Naive thymus-derived CD4-positive, alpha-beta T cell (primary cell): ENCODE measurements at regions not wholly inside any gene's neighbourhood (a gene's known extent, or its start where the extent isn't known, plus 50 kb on each side); places are given as distances from the start of the nearest gene placed in this dataset.

ENCODE experiments used
- ATAC-seq: fragments of 150-1000 bp; cut with Tn5 transposase; 2 replicates; pipeline ENCODE4 v1.10.0; 2021; ENCODE audit warnings: mild to moderate bottlenecking, moderate library complexity
- CTCF ChIA-PET: fragments of 350-600 bp; sonication (Branson Sonifier 250); formaldehyde crosslinking; loops from one replicate; lab custom pipeline; 2021; ENCODE audit warnings: antibody characterized with exemption; lab: Charles Lee
- POLR2A ChIA-PET: fragments of 350-600 bp; sonication (Branson Sonifier 250); formaldehyde crosslinking; loops from one replicate; lab custom pipeline; 2021; ENCODE audit warnings: antibody characterized with exemption, inconsistent platforms; lab: Charles Lee
- DNase-seq, 9 donors: peaks; one replicate each; pipeline versions ENCODE4 v3.0.0 to v3.0.0-alpha.2; 2020 to 2022; ENCODE audit warnings: mixed read lengths in 1 of 9
- H3K27ac ChIP-seq: one replicate; pipeline ENCODE4 v1.7.0; 2013; ENCODE audit warnings: mild to moderate bottlenecking, low read depth, low read length, moderate library complexity
- H3K27me3 ChIP-seq, 2 donors: one replicate each; pipeline ENCODE4 v1.7.0; 2013; ENCODE audit warnings: low read length in 2 of 2, mild to moderate bottlenecking in 2 of 2, moderate library complexity in 2 of 2; ENCODE audit not compliant: control insufficient read depth in 2 of 2, insufficient read depth in 2 of 2
- H3K36me3 ChIP-seq, 3 experiments: 1 replicate in 2 of 3; 2 replicates in 1 of 3; pipeline ENCODE4 v1.7.0; 2013; ENCODE audit warnings: low read length in 3 of 3, mild to moderate bottlenecking in 3 of 3, moderate library complexity in 1 of 3; ENCODE audit not compliant: insufficient read depth in 3 of 3, control insufficient read depth in 2 of 3
- H3K4me1 ChIP-seq, 2 donors: one replicate each; pipeline ENCODE4 v1.7.0; 2013; ENCODE audit warnings: low read length in 2 of 2, mild to moderate bottlenecking in 2 of 2, moderate library complexity in 1 of 2; ENCODE audit not compliant: control insufficient read depth in 2 of 2, insufficient read depth in 2 of 2
- H3K4me3 ChIP-seq: 2 replicates; pipeline ENCODE4 v1.7.0; 2013; ENCODE audit warnings: mild to moderate bottlenecking, low read length
- H3K9me3 ChIP-seq, 3 experiments: 1 replicate in 2 of 3; 2 replicates in 1 of 3; pipeline ENCODE4 v1.7.0; 2013; ENCODE audit warnings: low read length in 3 of 3; ENCODE audit not compliant: control insufficient read depth in 2 of 3
- H3K27ac Mint-ChIP-seq, 9 donors: one replicate each; pipeline ENCODE4 v1.8.0; 2020 to 2022; ENCODE audit warnings: mixed read lengths in 9 of 9, mild to moderate bottlenecking in 8 of 9, moderate library complexity in 5 of 9, inconsistent platforms in 2 of 9
- H3K27me3 Mint-ChIP-seq, 5 donors: one replicate each; pipeline ENCODE4 v1.8.0; 2021 to 2022; ENCODE audit warnings: mixed read lengths in 5 of 5, mild to moderate bottlenecking in 1 of 5
- H3K36me3 Mint-ChIP-seq, 5 donors: one replicate each; pipeline ENCODE4 v1.8.0; 2020 to 2022; ENCODE audit warnings: mixed read lengths in 5 of 5, mild to moderate bottlenecking in 3 of 5, inconsistent platforms in 1 of 5
- H3K4me1 Mint-ChIP-seq, 7 donors: one replicate each; pipeline ENCODE4 v1.8.0; 2020 to 2022; ENCODE audit warnings: mixed read lengths in 7 of 7, mild to moderate bottlenecking in 3 of 7, inconsistent platforms in 1 of 7
- H3K4me3 Mint-ChIP-seq, 10 donors: one replicate each; pipeline ENCODE4 v1.8.0; 2020 to 2022; ENCODE audit warnings: mild to moderate bottlenecking in 10 of 10, mixed read lengths in 10 of 10, moderate library complexity in 6 of 10, inconsistent platforms in 2 of 10
- H3K9me3 Mint-ChIP-seq, 11 donors: one replicate each; pipeline ENCODE4 v1.8.0; 2020 to 2022; ENCODE audit warnings: mixed read lengths in 11 of 11, mild to moderate bottlenecking in 4 of 11, inconsistent platforms in 1 of 11, moderate library complexity in 1 of 11
- intact Hi-C, 2 donors: fragments of 100-400 bp; cut with micrococcal nuclease; formaldehyde crosslinking; loops; one replicate each; pipeline ENCODE4 v1.15.1; 2023

DNA sequence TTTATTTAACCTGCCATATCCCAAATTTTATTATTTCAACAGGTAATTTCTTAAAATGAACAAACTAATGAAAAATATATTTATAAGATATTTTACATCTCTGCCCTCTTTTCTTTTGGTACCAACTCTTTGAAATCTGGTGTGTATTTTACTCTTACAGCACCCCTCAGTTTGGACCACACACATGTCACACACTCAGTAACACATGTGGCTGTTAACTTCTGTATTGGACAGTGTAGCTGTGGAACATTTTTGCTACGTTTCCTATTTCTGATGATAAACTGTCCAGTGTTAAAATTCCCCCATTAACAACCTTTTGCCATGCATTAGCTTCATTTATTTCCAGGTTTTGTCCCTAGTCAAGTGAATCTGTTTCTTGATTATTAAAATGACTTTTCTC, 250.6 kb downstream of the NFKBIZ start:
- H3K27me3 ChIP-seq: no peaks in the 10 kb centered on the region
- Mint-ChIP-seq H3K9me3 (peaks cover 0 to 3% (median 0%) of the 10 kb centered on the region in 11 donors), H3K27me3 (peaks cover 0 to 4% (median 0%) of the 10 kb centered on the region in 5 donors), H3K4me1 (peaks cover 3 to 12% (median 9%) of the 10 kb centered on the region in 7 donors), H3K27ac (peak overlapping the region in 1 of 9 donors; percentile 17), H3K4me3 (no peak overlapping the region), H3K36me3 (peaks cover 0 to 12% (median 0%) of the 10 kb centered on the region in 5 donors)
- no peaks in the 10 kb centered on the region for H3K36me3 ChIP-seq
- H3K9me3 ChIP-seq: no peaks in the 10 kb centered on the region
- ATAC-seq (no peak), DNase-seq (no peak)
- ChIA-PET CTCF (no interaction called here), POLR2A (no interaction called here)
- no peak overlapping the region for H3K27ac ChIP-seq
- H3K4me1 ChIP-seq: no peaks in the 10 kb centered on the region
- no peak overlapping the region for H3K4me3 ChIP-seq
- intact Hi-C loops: loop anchor here in 1 of 2 donors (10.0 kb wide), 1 partner anchor 425 kb away; the partner anchor contains the start of gene ZBTB11

DNA sequence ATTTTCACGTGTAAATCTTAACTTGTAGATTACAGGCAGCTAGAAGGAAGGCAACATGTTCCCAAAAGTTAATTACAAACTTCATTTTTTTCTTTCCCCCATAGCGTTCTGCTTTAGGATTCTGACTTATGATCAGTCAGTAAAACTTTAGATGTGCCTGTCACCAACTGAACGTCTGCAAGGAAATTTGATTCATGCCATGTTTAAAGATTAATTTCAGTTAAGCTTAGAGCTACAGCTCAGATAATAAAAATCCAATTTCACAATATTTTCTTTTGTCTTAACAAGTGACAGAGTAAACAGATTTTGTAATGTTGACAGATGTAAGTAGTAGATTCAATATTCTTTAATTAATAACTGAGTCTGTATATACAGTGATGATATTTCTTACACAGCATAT, 253.1 kb downstream of the NFKBIZ start:
- H3K27ac ChIP-seq: no peak overlapping the region
- no peak for DNase-seq
- H3K36me3 ChIP-seq: no peaks in the 10 kb centered on the region
- no peaks in the 10 kb centered on the region for H3K27me3 ChIP-seq
- Mint-ChIP-seq H3K4me3 (no peak overlapping the region), H3K4me1 (peaks cover 6 to 27% (median 22%) of the 10 kb centered on the region in 7 donors), H3K27me3 (peaks cover 0 to 3% (median 0%) of the 10 kb centered on the region in 5 donors), H3K9me3 (peaks cover 0 to 10% (median 4%) of the 10 kb centered on the region in 11 donors), H3K36me3 (peaks cover 0 to 22% (median 4%) of the 10 kb centered on the region in 5 donors), H3K27ac (no peak overlapping the region)
- POLR2A ChIA-PET: interaction anchor here (0.7 to 1.9 kb wide), 3 partner anchors 12 to 23 kb away, joined by 3 to 7 read pairs (median 3); no protein-coding TSS in a partner anchor
- H3K4me3 ChIP-seq: no peak overlapping the region
- peaks cover 0 to 10% of the 10 kb centered on the region in 2 donors for H3K4me1 ChIP-seq
- no peaks in the 10 kb centered on the region for H3K9me3 ChIP-seq
- CTCF ChIA-PET: interaction anchor here (0.6 to 1.2 kb wide), 3 partner anchors 45 to 242 kb away, joined by 3 read pairs; no protein-coding TSS in a partner anchor
- intact Hi-C loops: no loop called here
- ATAC-seq: no peak

DNA sequence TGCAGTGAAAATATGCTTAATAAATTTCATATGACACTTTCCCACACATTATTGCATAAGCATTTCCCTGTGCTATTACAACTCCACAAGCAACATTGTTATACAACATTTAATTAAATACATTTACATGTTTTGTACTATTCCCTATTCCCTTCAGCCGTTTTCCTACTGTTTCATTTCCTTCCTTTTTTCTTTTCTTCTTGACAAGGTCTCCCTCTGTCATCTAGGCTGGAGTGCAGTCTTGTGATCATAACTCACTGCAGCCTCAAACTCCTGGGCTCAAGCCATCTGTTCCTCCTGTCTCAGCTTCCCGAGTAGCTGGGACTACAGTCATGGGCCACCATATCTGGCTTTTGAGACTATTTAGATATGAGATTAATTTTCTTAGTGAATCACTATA, 254.7 kb downstream of the NFKBIZ start:
- Mint-ChIP-seq H3K9me3 (peaks cover 0 to 19% (median 7%) of the 10 kb centered on the region in 11 donors), H3K36me3 (peaks cover 0 to 24% (median 4%) of the 10 kb centered on the region in 5 donors), H3K27me3 (peaks cover 0 to 3% (median 0%) of the 10 kb centered on the region in 5 donors), H3K27ac (no peak overlapping the region), H3K4me3 (no peak overlapping the region), H3K4me1 (peaks cover 4 to 37% (median 28%) of the 10 kb centered on the region in 7 donors)
- DNase-seq (no peak), ATAC-seq (no peak)
- ChIA-PET POLR2A (no interaction called here), CTCF (no interaction called here)
- intact Hi-C loops: no loop called here
- Histone ChIP-seq H3K36me3 (no peaks in the 10 kb centered on the region), H3K4me1 (peaks cover 0 to 10% of the 10 kb centered on the region in 2 donors), H3K27ac (no peak overlapping the region), H3K27me3 (no peaks in the 10 kb centered on the region), H3K9me3 (peaks cover 0 to 8% (median 7%) of the 10 kb centered on the region in 3 experiments), H3K4me3 (no peak overlapping the region)

DNA sequence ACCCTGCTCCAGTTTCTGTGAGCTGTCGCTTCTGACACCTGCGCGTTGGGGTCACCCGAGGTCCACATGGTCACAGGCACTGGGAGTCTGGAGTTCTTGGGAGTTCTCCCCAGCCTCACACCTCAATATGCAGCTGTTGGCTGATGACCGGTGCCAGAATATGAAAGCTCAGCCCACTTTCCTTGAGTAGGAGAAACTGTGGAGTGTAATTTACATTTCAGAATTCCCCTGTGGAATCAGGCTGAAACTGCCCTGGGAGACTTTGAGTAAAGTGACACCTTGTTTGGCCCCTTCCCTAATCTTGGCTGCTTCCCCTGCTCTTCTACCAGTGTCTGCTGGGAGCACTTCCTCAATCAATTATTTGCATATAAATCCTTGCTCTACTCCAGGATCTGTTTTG, 255.9 kb downstream of the NFKBIZ start:
- H3K27me3 Mint-ChIP-seq: peaks cover 0 to 3% (median 0%) of the 10 kb centered on the region in 5 donors
- H3K9me3 Mint-ChIP-seq: peaks cover 0 to 19% (median 7%) of the 10 kb centered on the region in 11 donors
- peaks cover 0 to 10% of the 10 kb centered on the region in 2 donors for H3K4me1 ChIP-seq
- no peak overlapping the region for H3K27ac ChIP-seq
- no peak overlapping the region for H3K4me3 ChIP-seq
- H3K9me3 ChIP-seq: peaks cover 0 to 8% (median 7%) of the 10 kb centered on the region in 3 experiments
- ChIA-PET CTCF (no interaction called here), POLR2A (no interaction called here)
- no peaks in the 10 kb centered on the region for H3K27me3 ChIP-seq
- peaks cover 4 to 37% (median 28%) of the 10 kb centered on the region in 7 donors for H3K4me1 Mint-ChIP-seq
- H3K36me3 ChIP-seq: no peaks in the 10 kb centered on the region
- no peak for ATAC-seq
- no peak for DNase-seq
- H3K27ac Mint-ChIP-seq: peak overlapping the region in 5 of 9 donors; percentile 20 to 70 (median 61)
- peak overlapping the region in 1 of 10 donors; percentile 29 for H3K4me3 Mint-ChIP-seq
- intact Hi-C loops: no loop called here
- H3K36me3 Mint-ChIP-seq: peaks cover 0 to 24% (median 4%) of the 10 kb centered on the region in 5 donors

DNA sequence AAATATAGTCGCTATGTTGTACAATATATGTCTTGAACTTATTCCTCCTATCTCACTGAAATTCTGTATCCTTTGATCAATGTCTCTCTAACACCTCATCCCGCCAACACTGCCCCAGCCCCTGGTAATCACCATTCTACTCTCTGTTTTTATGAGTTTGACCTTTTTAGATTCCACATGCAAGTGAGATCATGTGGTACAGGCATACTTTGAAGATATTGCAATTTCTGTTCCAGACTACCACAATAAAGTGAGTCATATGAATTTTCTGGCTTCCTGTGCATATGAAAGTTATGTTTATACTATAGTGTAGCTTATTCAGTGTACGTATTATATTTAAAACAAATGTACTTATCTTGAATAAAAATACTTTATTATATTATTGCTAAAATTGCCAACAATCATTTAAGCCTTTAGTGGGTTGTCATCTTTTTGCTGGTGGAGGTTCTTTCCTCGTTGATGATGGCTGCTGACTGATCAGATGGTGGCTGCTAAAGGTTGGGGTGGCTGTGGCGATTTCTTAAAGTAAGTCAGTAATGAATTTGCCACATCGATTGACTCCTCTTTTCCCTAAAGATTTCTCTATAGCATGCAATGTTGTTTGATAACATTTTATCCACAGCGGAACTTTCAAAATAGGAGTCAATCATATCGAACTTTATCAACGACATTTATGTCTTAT, 257.2 kb downstream of the NFKBIZ start:
- Mint-ChIP-seq H3K27me3 (no peaks in the 10 kb centered on the region), H3K27ac (peak overlapping the region in 7 of 9 donors; percentile 0 to 88 (median 72)), H3K4me1 (peaks cover 4 to 41% (median 28%) of the 10 kb centered on the region in 7 donors), H3K9me3 (peaks cover 0 to 21% (median 7%) of the 10 kb centered on the region in 11 donors), H3K36me3 (peaks cover 0 to 25% (median 4%) of the 10 kb centered on the region in 5 donors), H3K4me3 (peak overlapping the region in 9 of 10 donors; percentile 19 to 83 (median 61))
- ATAC-seq (peak; percentile 50), DNase-seq (peak in 5 of 9 donors; percentile 13 to 67 (median 53))
- no peaks in the 10 kb centered on the region for H3K36me3 ChIP-seq
- ChIA-PET CTCF (no interaction called here), POLR2A (no interaction called here)
- H3K9me3 ChIP-seq: peaks cover 0 to 8% (median 7%) of the 10 kb centered on the region in 3 experiments
- intact Hi-C loops: loop anchor here in 1 of 2 donors (2.0 kb wide), 2 partner anchors 14 to 28 kb away; no protein-coding TSS in a partner anchor
- peaks cover 0 to 10% of the 10 kb centered on the region in 2 donors for H3K4me1 ChIP-seq
- H3K4me3 ChIP-seq: no peak overlapping the region
- H3K27me3 ChIP-seq: no peaks in the 10 kb centered on the region
- H3K27ac ChIP-seq: no peak overlapping the region

DNA sequence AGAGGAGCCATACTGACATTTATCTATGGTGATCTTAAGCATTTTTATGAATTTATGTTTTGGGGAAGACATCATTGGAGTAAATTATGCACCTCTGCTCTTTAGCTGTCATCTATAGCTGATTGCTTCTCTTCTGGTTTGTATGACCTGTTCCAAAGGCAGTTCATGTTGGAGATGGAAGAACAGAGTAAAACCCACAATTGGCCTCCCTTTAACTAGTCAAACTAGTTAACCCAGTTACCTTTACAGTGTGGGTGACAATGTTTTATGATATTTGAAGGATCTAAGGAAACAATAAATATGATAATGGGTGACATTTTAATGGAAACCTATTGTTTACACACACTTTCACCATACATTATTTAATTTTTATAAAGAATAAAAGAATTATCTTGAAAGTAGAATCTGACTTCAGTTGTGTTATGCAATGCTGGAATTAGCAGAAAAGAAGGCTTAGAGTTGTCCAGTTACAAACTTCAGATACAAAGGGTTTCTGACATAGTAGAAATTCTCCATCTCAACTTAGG, 263.5 kb downstream of the NFKBIZ start:
- H3K9me3 Mint-ChIP-seq: peaks cover 0 to 28% (median 5%) of the 10 kb centered on the region in 11 donors
- Histone ChIP-seq H3K4me1 (peaks cover 0 to 29% of the 10 kb centered on the region in 2 donors), H3K27me3 (no peaks in the 10 kb centered on the region), H3K27ac (peak overlapping the region; percentile 69), H3K4me3 (no peak overlapping the region), H3K36me3 (no peaks in the 10 kb centered on the region), H3K9me3 (peaks cover 0 to 5% (median 4%) of the 10 kb centered on the region in 3 experiments)
- CTCF ChIA-PET: interaction anchor here (2.1 to 2.8 kb wide), 2 partner anchors 34 to 113 kb away, joined by 8 to 11 read pairs; no protein-coding TSS in a partner anchor
- peak overlapping the region; percentile 88 to 99 (median 93) for H3K27ac Mint-ChIP-seq
- DNase-seq (no peak), ATAC-seq (no peak)
- intact Hi-C loops: loop anchor here (5.0 to 10.0 kb wide), 6 partner anchors 35 to 300 kb away; no protein-coding TSS in a partner anchor
- POLR2A ChIA-PET: interaction anchor here (0.8 to 3.1 kb wide), 4 partner anchors 21 to 204 kb away, joined by 3 to 25 read pairs (median 3); no protein-coding TSS in a partner anchor
- H3K4me1 Mint-ChIP-seq: peaks cover 9 to 64% (median 48%) of the 10 kb centered on the region in 7 donors
- peaks cover 0 to 39% (median 3%) of the 10 kb centered on the region in 5 donors for H3K36me3 Mint-ChIP-seq
- H3K27me3 Mint-ChIP-seq: no peaks in the 10 kb centered on the region
- H3K4me3 Mint-ChIP-seq: peak overlapping the region in 3 of 10 donors; percentile 34 to 69 (median 63)
